GM23338 (cell line): ENCODE measurements at regions not wholly inside any gene's neighbourhood (a gene's known extent, or its start where the extent isn't known, plus 50 kb on each side); places are given as distances from the start of the nearest gene placed in this dataset.

ENCODE experiments used
- CREB1 ChIP-seq: fragments of 250-450 bp; sonication (Bioruptor Pico); IDR thresholded peaks from 2 replicates; pipeline ENCODE4 v1.5.0; 2020; ENCODE audit warnings: low read depth, mild to moderate bottlenecking, moderate library complexity
- EZH2phosphoT487 ChIP-seq: fragments of 200-600 bp; sonication (generic); IDR thresholded peaks from one replicate; pipeline ENCODE4 v1.8.1; 2018; ENCODE audit warnings: antibody characterized with exemption; ENCODE audit not compliant: unreplicated experiment
- JUNB ChIP-seq: IDR thresholded peaks from one replicate; pipeline ENCODE4 v1.6.1; 2016; ENCODE audit warnings: antibody characterized with exemption; ENCODE audit not compliant: unreplicated experiment
- POLR2AphosphoS5 ChIP-seq: IDR thresholded peaks from 2 replicates; pipeline ENCODE4 v1.6.1; 2016; ENCODE audit warnings: antibody characterized with exemption, low read depth
- REST ChIP-seq: IDR thresholded peaks from one replicate; pipeline ENCODE4 v1.6.1; 2018; ENCODE audit warnings: antibody characterized with exemption; ENCODE audit not compliant: unreplicated experiment
- TF ChIP-seq, protein P1 (sequence below): IDR thresholded peaks from 2 replicates; pipeline ENCODE4 v1.6.1; 2016; ENCODE audit warnings: antibody characterized with exemption
- TF ChIP-seq, protein P2 (sequence below), 2 experiments: fragments of 200-600 bp in 1 of 2; sonication (generic) in 1 of 2; conservative IDR thresholded peaks; 2 replicates each; pipeline versions ENCODE4 v1.5.1 to v1.6.1; 2016 to 2017; ENCODE audit warnings: antibody characterized with exemption in 2 of 2, low read depth in 2 of 2, mild to moderate bottlenecking in 2 of 2, moderate library complexity in 1 of 2

DNA sequence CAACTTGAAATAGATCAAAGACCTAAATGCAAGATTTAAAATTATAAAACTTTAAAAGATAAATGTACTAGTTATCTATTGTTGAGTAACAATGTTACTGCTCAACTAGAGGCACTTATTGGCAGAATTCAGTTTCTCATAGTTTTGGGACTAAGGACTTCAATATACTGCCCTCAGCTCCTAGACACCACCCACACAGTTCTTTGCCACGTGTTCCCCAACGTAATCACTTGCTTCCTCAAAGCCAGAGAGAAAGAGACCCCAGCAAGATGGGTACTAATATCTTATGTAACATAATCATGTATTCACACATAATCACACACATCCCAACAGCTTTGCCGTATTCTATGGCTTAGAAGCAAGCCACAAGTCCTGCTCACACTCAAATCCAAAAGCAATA lies 50.3 kb upstream of the SLC22A16 start (continued):
- TF ChIP-seq, protein P1, sequence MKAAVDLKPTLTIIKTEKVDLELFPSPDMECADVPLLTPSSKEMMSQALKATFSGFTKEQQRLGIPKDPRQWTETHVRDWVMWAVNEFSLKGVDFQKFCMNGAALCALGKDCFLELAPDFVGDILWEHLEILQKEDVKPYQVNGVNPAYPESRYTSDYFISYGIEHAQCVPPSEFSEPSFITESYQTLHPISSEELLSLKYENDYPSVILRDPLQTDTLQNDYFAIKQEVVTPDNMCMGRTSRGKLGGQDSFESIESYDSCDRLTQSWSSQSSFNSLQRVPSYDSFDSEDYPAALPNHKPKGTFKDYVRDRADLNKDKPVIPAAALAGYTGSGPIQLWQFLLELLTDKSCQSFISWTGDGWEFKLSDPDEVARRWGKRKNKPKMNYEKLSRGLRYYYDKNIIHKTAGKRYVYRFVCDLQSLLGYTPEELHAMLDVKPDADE = no peak
- TF ChIP-seq EZH2phosphoT487 (no peak), POLR2AphosphoS5 (no peak), REST (no peak), CREB1 (CRISPR knock-in tag) (no peak), JUNB (no peak)
- TF ChIP-seq, protein P2, sequence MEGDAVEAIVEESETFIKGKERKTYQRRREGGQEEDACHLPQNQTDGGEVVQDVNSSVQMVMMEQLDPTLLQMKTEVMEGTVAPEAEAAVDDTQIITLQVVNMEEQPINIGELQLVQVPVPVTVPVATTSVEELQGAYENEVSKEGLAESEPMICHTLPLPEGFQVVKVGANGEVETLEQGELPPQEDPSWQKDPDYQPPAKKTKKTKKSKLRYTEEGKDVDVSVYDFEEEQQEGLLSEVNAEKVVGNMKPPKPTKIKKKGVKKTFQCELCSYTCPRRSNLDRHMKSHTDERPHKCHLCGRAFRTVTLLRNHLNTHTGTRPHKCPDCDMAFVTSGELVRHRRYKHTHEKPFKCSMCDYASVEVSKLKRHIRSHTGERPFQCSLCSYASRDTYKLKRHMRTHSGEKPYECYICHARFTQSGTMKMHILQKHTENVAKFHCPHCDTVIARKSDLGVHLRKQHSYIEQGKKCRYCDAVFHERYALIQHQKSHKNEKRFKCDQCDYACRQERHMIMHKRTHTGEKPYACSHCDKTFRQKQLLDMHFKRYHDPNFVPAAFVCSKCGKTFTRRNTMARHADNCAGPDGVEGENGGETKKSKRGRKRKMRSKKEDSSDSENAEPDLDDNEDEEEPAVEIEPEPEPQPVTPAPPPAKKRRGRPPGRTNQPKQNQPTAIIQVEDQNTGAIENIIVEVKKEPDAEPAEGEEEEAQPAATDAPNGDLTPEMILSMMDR (conservative IDR thresholded peaks at IDR 0.05; ENCODE audit: low read depth in 2 of 2) = no peak
